Pancreas (tissue), 10 donors: ENCODE measurements at regions not wholly inside any gene's neighbourhood (a gene's known extent, or its start where the extent isn't known, plus 50 kb on each side); places are given as distances from the start of the nearest gene placed in this dataset.

ENCODE experiments used
- ATAC-seq, 4 donors: fragments of 200-7000 bp; cut with Tn5 transposase; one replicate each; pipeline versions ENCODE4 v1.8.0 to v1.9.1; 2020; ENCODE audit warnings: mild to moderate bottlenecking in 4 of 4, moderate library complexity in 4 of 4
- DNase-seq, 6 donors: peaks; one replicate each; pipeline ENCODE4 v3.0.0-alpha.2; 2020
- FAIRE-seq: peaks from 2 replicates; lab custom pipeline; 2012; peaks lifted over from hg19 to GRCh38; lab: Jason Lieb, UNC
- H3K27ac ChIP-seq, 4 donors: fragments of 200-600 bp; sonication (generic); 1 replicate in 3 of 4; 2 replicates in 1 of 4; pipeline versions ENCODE4 v1.5.0 to v1.8.0; 2020
- H3K27me3 ChIP-seq, 4 donors: fragments of 200-600 bp; one replicate each; pipeline ENCODE4 v1.8.0; 2021
- H3K36me3 ChIP-seq, 3 donors: fragments of 200-600 bp; sonication (generic) in 1 of 3; one replicate each; pipeline versions ENCODE4 v1.5.0 to v1.8.0; 2020 to 2021
- H3K4me1 ChIP-seq, 3 donors: fragments of 200-600 bp; one replicate each; pipeline ENCODE4 v1.8.0; 2021
- H3K4me3 ChIP-seq, 4 donors: fragments of 200-600 bp; sonication (generic) in 2 of 4; one replicate each; pipeline versions ENCODE4 v1.5.0 to v1.8.0; 2020 to 2021
- H3K9me3 ChIP-seq, 4 donors: fragments of 200-600 bp; one replicate each; pipeline ENCODE4 v1.8.0; 2021
- WGBS, 2 donors: extraction: QIAGEN DNeasy Blood & Tissue Kit; methylation state at CpG; one replicate each; pipeline ENCODE4 v1.1.7; 2013; 5-methylcytosine and 5-hydroxymethylcytosine counted together
- intact Hi-C, 3 donors: fragments of 100-400 bp; cut with DNase I; formaldehyde crosslinking; loops; one replicate each; pipeline versions ENCODE4 v1.11.1 to v1.14.2; 2022
- TF ChIP-seq, protein P1 (sequence below), 4 donors: fragments of 200-600 bp; sonication (generic) in 3 of 4; IDR thresholded peaks; one replicate each; pipeline versions ENCODE4 v1.5.0 to v1.8.0; 2021; ENCODE audit warnings: antibody characterized with exemption in 4 of 4
- donor health status: healthy with polysubstance abuse.
- donor health status: DM: no; HTN: no; CAD: no; lungs with moderate emphysema.
- donor health status: DM: no; HTN: no; CAD: no.
- donor health status: control.
- donor health status: control.
- donor health status: Bipolar disorder and iron deficiency.
- donor health status: DM: yes; HTN: yes; CAD: no.
- donor health status: DM: no; HTN: no; CAD: no.
- donor health status: DM: no; HTN: no; CAD: no.
- donor health status: DM: yes; HTN: yes; CAD: no.

- 88 to 97% methylated on average over 6 of the region's 6 CpGs for WGBS, 2 donors
- Histone ChIP-seq H3K4me1 (no peaks in the 10 kb centered on the region), H3K4me3 (no peak overlapping the region), H3K36me3 (no peaks in the 10 kb centered on the region), H3K27me3 (no peaks in the 10 kb centered on the region), H3K27ac (no peak overlapping the region), H3K9me3 (no peaks in the 10 kb centered on the region)
- TF ChIP-seq, protein P1, sequence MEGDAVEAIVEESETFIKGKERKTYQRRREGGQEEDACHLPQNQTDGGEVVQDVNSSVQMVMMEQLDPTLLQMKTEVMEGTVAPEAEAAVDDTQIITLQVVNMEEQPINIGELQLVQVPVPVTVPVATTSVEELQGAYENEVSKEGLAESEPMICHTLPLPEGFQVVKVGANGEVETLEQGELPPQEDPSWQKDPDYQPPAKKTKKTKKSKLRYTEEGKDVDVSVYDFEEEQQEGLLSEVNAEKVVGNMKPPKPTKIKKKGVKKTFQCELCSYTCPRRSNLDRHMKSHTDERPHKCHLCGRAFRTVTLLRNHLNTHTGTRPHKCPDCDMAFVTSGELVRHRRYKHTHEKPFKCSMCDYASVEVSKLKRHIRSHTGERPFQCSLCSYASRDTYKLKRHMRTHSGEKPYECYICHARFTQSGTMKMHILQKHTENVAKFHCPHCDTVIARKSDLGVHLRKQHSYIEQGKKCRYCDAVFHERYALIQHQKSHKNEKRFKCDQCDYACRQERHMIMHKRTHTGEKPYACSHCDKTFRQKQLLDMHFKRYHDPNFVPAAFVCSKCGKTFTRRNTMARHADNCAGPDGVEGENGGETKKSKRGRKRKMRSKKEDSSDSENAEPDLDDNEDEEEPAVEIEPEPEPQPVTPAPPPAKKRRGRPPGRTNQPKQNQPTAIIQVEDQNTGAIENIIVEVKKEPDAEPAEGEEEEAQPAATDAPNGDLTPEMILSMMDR (IDR thresholded peaks at IDR 0.05), result no peak
- no peak for DNase-seq
- intact Hi-C loops, result no loop called here
- ATAC-seq, result no peak
- no peak for FAIRE-seq
Measured at GRCh38 chr13:99071666-99072065, 93.8 kb upstream of the DOCK9 start.

GRCh38 chr13:99072356-99072755 lies 94.5 kb upstream of the DOCK9 start:
- Histone ChIP-seq H3K27me3 (no peaks in the 10 kb centered on the region), H3K27ac (no peak overlapping the region), H3K36me3 (no peaks in the 10 kb centered on the region), H3K9me3 (no peaks in the 10 kb centered on the region), H3K4me3 (no peak overlapping the region), H3K4me1 (no peaks in the 10 kb centered on the region)
- DNase-seq (no peak), ATAC-seq (no peak), FAIRE-seq (no peak)
- TF ChIP-seq, protein P1 (IDR thresholded peaks at IDR 0.05), result no peak
- intact Hi-C loops, result no loop called here
- WGBS, 2 donors, result 72 to 100% methylated on average over 2 of the region's 2 CpGs

DNA sequence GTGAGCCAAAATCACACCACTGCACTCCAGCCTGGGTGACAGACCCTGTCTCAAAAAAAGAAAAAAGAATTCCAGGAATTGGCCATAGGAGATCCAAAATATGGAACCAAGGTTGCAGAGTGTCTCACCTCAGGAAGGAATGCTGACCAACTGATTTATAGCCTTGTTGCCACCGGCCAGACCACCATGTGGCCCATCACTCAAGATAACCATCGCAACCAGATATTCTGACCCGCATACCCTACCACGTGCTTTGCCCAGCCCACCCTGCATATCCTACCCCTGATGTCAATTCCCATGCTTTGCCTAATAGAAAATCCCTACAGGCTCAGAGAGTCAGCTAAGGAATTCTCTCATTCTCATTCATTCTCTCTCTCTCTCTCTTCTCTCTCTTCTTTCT lies 95.1 kb upstream of the DOCK9 start:
- DNase-seq (no peak), ATAC-seq (no peak), FAIRE-seq (no peak)
- intact Hi-C loops, result no loop called here
- Histone ChIP-seq H3K27me3 (no peaks in the 10 kb centered on the region), H3K4me3 (no peak overlapping the region), H3K4me1 (no peaks in the 10 kb centered on the region), H3K9me3 (no peaks in the 10 kb centered on the region), H3K36me3 (no peaks in the 10 kb centered on the region), H3K27ac (no peak overlapping the region)
- TF ChIP-seq, protein P1 (IDR thresholded peaks at IDR 0.05), result no peak
- 88 to 97% methylated on average over 4 of the region's 4 CpGs for WGBS, 2 donors

DNA sequence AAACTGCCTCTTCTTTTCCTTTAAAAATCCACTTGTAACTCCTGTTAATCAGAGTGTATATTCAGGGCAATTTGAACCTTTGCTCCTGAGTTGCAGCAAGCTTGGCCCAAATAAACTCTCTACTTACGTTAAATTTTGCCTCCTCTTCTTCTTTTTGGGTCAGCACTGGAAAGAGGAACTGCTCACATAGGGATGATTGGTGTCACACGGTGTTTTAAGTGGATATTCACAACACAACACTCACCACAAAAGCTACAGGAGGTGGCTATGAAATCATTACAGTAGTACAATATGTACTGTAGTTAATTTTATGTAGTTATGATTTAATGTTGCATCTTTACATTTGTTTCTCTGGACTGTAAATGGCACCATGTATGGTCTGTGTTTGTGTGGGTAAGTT lies 96.8 kb upstream of the DOCK9 start:
- Histone ChIP-seq H3K36me3 (no peaks in the 10 kb centered on the region), H3K9me3 (no peaks in the 10 kb centered on the region), H3K27me3 (no peaks in the 10 kb centered on the region), H3K27ac (no peak overlapping the region), H3K4me3 (no peak overlapping the region), H3K4me1 (peaks cover 0 to 4% (median 0%) of the 10 kb centered on the region in 3 donors)
- ATAC-seq (no peak), DNase-seq (no peak), FAIRE-seq (no peak)
- TF ChIP-seq, protein P1 (IDR thresholded peaks at IDR 0.05), result no peak
- intact Hi-C loops, result no loop called here
- 93 to 100% methylated on average over 2 of the region's 2 CpGs for WGBS, 2 donors

- TF ChIP-seq, protein P1 (IDR thresholded peaks at IDR 0.05), result no peak
- no peak for FAIRE-seq
- Histone ChIP-seq H3K9me3 (no peaks in the 10 kb centered on the region), H3K36me3 (no peaks in the 10 kb centered on the region), H3K4me3 (no peak overlapping the region), H3K27me3 (no peaks in the 10 kb centered on the region), H3K4me1 (peaks cover 0 to 4% (median 0%) of the 10 kb centered on the region in 3 donors), H3K27ac (no peak overlapping the region)
- no peak for ATAC-seq
- WGBS, 2 donors, result 91 to 92% methylated on average over 1 of the region's 1 CpG
- intact Hi-C loops, result no loop called here
- DNase-seq, result no peak
Measured at GRCh38 chr13:99075268-99076191, 97.7 kb upstream of the DOCK9 start.
